Lung (tissue), 11 donors: ENCODE measurements at regions not wholly inside any gene's neighbourhood (a gene's known extent, or its start where the extent isn't known, plus 50 kb on each side); places are given as distances from the start of the nearest gene placed in this dataset.

Experiments
- ATAC-seq: fragments of 200-7000 bp; cut with Tn5 transposase; one replicate; pipeline ENCODE4 v1.9.1; 2020; ENCODE audit warnings: moderate number of reproducible peaks; ENCODE audit not compliant: insufficient read depth, low FRiP score
- DNase-seq, 3 donors: peaks; one replicate each; pipeline ENCODE4 v3.0.0-alpha.2; 2013 to 2017
- H3K27ac ChIP-seq, 2 donors: one replicate each; pipeline ENCODE4 v1.5.1; 2013; ENCODE audit warnings: mild to moderate bottlenecking in 2 of 2, moderate library complexity in 2 of 2, control low read depth in 1 of 2, inconsistent platforms in 1 of 2, low read depth in 1 of 2, low read length in 1 of 2
- H3K27me3 ChIP-seq, 3 donors: one replicate each; pipeline ENCODE4 v1.5.1; 2013; ENCODE audit warnings: low read length in 2 of 3; ENCODE audit not compliant: control insufficient read depth in 3 of 3, insufficient read depth in 3 of 3
- H3K36me3 ChIP-seq, 4 donors: one replicate each; pipeline ENCODE4 v1.5.1; 2013; ENCODE audit warnings: low read length in 4 of 4, mild to moderate bottlenecking in 1 of 4, moderate library complexity in 1 of 4; ENCODE audit not compliant: control insufficient read depth in 4 of 4, insufficient read depth in 4 of 4
- H3K4me1 ChIP-seq, 5 donors: one replicate each; pipeline ENCODE4 v1.5.1; 2013; ENCODE audit warnings: low read length in 5 of 5, mild to moderate bottlenecking in 2 of 5, moderate library complexity in 1 of 5; ENCODE audit not compliant: control insufficient read depth in 5 of 5, insufficient read depth in 5 of 5
- H3K4me3 ChIP-seq: one replicate; pipeline ENCODE4 v1.5.1; 2013; ENCODE audit warnings: mild to moderate bottlenecking, control low read depth, moderate library complexity
- H3K9ac ChIP-seq, 2 donors: one replicate each; pipeline ENCODE4 v1.5.1; 2013; ENCODE audit warnings: low read length in 2 of 2, control low read depth in 1 of 2; ENCODE audit not compliant: insufficient read depth in 1 of 2
- H3K9me3 ChIP-seq, 4 donors: one replicate each; pipeline ENCODE4 v1.5.1; 2013; ENCODE audit warnings: low read length in 3 of 4, mild to moderate bottlenecking in 1 of 4, moderate library complexity in 1 of 4; ENCODE audit not compliant: control insufficient read depth in 4 of 4, insufficient read depth in 3 of 4
- WGBS, 2 donors: extraction: QIAGEN DNeasy Blood & Tissue Kit; methylation state at CpG; one replicate each; pipeline ENCODE4 v1.1.7; 2013; 5-methylcytosine and 5-hydroxymethylcytosine counted together
- TF ChIP-seq, protein P1 (sequence below): IDR thresholded peaks from 2 replicates; pipeline ENCODE4 v1.5.1; 2012; ENCODE audit warnings: mild to moderate bottlenecking; ENCODE audit errors: control extremely low read depth, extremely low read depth
- donor health status: control.
- donor health status: control.
- donor health status: Bipolar disorder and iron deficiency.
- donor health status: healthy.
- donor health status: DM: yes; HTN: yes; CAD: no.

GRCh38 chr4:24172406-24172805, 282.6 kb upstream of the PPARGC1A start:
- TF ChIP-seq, protein P1, sequence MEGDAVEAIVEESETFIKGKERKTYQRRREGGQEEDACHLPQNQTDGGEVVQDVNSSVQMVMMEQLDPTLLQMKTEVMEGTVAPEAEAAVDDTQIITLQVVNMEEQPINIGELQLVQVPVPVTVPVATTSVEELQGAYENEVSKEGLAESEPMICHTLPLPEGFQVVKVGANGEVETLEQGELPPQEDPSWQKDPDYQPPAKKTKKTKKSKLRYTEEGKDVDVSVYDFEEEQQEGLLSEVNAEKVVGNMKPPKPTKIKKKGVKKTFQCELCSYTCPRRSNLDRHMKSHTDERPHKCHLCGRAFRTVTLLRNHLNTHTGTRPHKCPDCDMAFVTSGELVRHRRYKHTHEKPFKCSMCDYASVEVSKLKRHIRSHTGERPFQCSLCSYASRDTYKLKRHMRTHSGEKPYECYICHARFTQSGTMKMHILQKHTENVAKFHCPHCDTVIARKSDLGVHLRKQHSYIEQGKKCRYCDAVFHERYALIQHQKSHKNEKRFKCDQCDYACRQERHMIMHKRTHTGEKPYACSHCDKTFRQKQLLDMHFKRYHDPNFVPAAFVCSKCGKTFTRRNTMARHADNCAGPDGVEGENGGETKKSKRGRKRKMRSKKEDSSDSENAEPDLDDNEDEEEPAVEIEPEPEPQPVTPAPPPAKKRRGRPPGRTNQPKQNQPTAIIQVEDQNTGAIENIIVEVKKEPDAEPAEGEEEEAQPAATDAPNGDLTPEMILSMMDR = no peak
- ATAC-seq (no peak), DNase-seq (no peak)
- peaks cover 0 to 5% (median 0%) of the 10 kb centered on the region in 5 donors for H3K4me1 ChIP-seq
- H3K27ac ChIP-seq = no peak overlapping the region
- WGBS, 2 donors = 69 to 84% methylated on average over 4 of the region's 4 CpGs
- no peak overlapping the region for H3K4me3 ChIP-seq
- no peak overlapping the region for H3K9ac ChIP-seq
- no peaks in the 10 kb centered on the region for H3K36me3 ChIP-seq
- no peaks in the 10 kb centered on the region for H3K9me3 ChIP-seq
- H3K27me3 ChIP-seq = no peaks in the 10 kb centered on the region

DNA sequence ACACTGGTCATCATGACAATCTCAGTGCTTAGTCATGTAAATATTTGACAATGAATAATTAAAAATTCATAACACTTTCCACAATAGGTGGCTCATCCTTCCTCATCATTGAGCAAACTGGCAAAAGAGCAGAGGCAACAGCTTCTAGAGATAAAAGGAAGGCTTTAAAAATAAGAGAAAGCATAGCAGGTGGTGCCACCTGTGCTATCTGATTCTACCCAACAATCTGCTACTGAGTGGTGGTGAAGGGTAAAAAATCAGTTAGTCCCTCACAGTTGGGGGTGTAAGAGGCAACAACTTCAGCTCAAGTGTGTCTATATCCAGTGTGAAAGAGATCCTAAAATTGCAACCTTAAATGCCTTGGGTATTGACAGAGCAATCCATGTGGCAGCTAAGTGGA, 280.1 kb upstream of the PPARGC1A start:
- Histone ChIP-seq H3K27ac (no peak overlapping the region), H3K9ac (no peak overlapping the region), H3K36me3 (no peaks in the 10 kb centered on the region), H3K9me3 (no peaks in the 10 kb centered on the region), H3K4me1 (peaks cover 0 to 5% (median 0%) of the 10 kb centered on the region in 5 donors), H3K27me3 (no peaks in the 10 kb centered on the region), H3K4me3 (no peak overlapping the region)
- TF ChIP-seq, protein P1 = no peak
- no peak for DNase-seq
- no peak for ATAC-seq

DNA sequence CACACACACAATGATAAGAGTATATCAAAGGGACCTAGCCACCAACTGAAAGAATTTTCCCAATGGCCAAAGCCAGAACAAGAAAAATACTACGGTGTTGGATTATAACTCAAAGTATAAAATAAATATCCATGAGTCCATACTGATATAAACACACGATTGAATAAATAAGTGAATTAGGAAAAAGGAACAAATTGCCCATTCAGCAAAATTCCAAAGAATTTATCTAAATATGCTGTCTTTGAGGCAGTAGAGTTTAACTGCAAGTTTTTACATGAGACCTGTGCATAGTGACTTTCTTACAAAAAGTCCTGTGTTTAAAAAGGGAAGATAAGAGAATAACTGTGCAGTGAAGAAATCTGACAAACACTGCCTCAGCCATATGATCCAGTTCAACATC, 278.8 kb upstream of the PPARGC1A start:
- Histone ChIP-seq H3K9ac (no peak overlapping the region), H3K36me3 (no peaks in the 10 kb centered on the region), H3K27me3 (no peaks in the 10 kb centered on the region), H3K27ac (no peak overlapping the region), H3K9me3 (no peaks in the 10 kb centered on the region), H3K4me1 (peaks cover 0 to 5% (median 0%) of the 10 kb centered on the region in 5 donors), H3K4me3 (no peak overlapping the region)
- no peak for DNase-seq
- 72 to 73% methylated on average over 2 of the region's 2 CpGs for WGBS, 2 donors
- TF ChIP-seq, protein P1 = no peak
- no peak for ATAC-seq

GRCh38 chr4:24166501-24166900, 276.7 kb upstream of the PPARGC1A start:
- no peak for DNase-seq
- Histone ChIP-seq H3K9me3 (no peaks in the 10 kb centered on the region), H3K27ac (peak overlapping the region in 1 of 2 donors; percentile 45), H3K4me3 (no peak overlapping the region), H3K4me1 (peaks cover 0 to 5% (median 0%) of the 10 kb centered on the region in 5 donors), H3K9ac (no peak overlapping the region), H3K36me3 (no peaks in the 10 kb centered on the region), H3K27me3 (no peaks in the 10 kb centered on the region)
- ATAC-seq = no peak
- TF ChIP-seq, protein P1 = no peak
- WGBS, 2 donors = 89 to 97% methylated on average over 1 of the region's 1 CpG
